ENCODE measurements at regions not wholly inside any gene's neighbourhood (a gene's known extent, or its start where the extent isn't known, plus 50 kb on each side); places are given as distances from the start of the nearest gene placed in this dataset.

DNA sequence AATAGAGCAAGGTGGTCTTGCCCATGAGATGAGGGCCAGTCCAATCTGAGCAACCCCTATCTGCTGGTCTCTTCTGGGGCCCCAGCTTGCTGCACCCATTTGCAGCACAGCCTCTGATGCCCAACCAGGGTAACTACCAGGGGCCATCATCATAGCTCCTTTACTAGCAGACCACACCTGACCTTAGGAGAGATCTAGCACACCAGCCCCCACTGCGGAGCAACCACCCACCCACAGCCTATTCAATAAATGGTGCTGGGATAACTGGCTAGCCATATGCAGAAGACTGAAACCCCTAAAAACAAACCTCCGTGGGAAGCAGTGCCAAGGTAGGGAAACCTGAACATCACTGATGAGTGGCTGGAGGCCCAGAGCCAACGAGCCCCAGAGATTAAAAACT, 196.1 kb upstream of the RBBP8 start:
- TF ChIP-seq IRF2 (CRISPR knock-in tag; IDR thresholded peaks at IDR 0.05; ENCODE audit: borderline replicate concordance, low read depth) (no peak), EMX1 (CRISPR knock-in tag; IDR thresholded peaks at IDR 0.05) (no peak), CTCF (IDR thresholded peaks at IDR 0.05) (no peak), NR2C2 (CRISPR knock-in tag; IDR thresholded peaks at IDR 0.05) (no peak), JUN (CRISPR knock-in tag; IDR thresholded peaks at IDR 0.05) (no peak), NR3C1 (CRISPR knock-in tag; conservative IDR thresholded peaks at IDR 0.05; ENCODE audit: low read depth) (no peak), NFYB (CRISPR knock-in tag; conservative IDR thresholded peaks at IDR 0.05; ENCODE audit: low read depth) (no peak), FOXJ3 (CRISPR knock-in tag; IDR thresholded peaks at IDR 0.05; ENCODE audit: borderline replicate concordance) (no peak), SP1 (CRISPR knock-in tag; conservative IDR thresholded peaks at IDR 0.05) (no peak), GRHL2 (CRISPR knock-in tag; IDR thresholded peaks at IDR 0.05; ENCODE audit: insufficient replicate concordance, severe bottlenecking) (no peak), ZNF138 (CRISPR knock-in tag; conservative IDR thresholded peaks at IDR 0.05) (no peak), ZNF121 (CRISPR knock-in tag; IDR thresholded peaks at IDR 0.05) (no peak)
- TF ChIP-seq, protein P1, sequence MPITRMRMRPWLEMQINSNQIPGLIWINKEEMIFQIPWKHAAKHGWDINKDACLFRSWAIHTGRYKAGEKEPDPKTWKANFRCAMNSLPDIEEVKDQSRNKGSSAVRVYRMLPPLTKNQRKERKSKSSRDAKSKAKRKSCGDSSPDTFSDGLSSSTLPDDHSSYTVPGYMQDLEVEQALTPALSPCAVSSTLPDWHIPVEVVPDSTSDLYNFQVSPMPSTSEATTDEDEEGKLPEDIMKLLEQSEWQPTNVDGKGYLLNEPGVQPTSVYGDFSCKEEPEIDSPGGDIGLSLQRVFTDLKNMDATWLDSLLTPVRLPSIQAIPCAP (CRISPR knock-in tag; IDR thresholded peaks at IDR 0.05), result no peak

Measured in WTC11 (cell line).